HG03064 (cell line): ENCODE measurements at regions not wholly inside any gene's neighbourhood (a gene's known extent, or its start where the extent isn't known, plus 50 kb on each side); places are given as distances from the start of the nearest gene placed in this dataset.

ENCODE experiments used
- ATAC-seq: cut with Tn5 transposase; IDR thresholded peaks from one replicate; pipeline ENCODE4 v1.9.1; 2021; ENCODE audit warnings: low read depth; ENCODE audit not compliant: unreplicated experiment

DNA sequence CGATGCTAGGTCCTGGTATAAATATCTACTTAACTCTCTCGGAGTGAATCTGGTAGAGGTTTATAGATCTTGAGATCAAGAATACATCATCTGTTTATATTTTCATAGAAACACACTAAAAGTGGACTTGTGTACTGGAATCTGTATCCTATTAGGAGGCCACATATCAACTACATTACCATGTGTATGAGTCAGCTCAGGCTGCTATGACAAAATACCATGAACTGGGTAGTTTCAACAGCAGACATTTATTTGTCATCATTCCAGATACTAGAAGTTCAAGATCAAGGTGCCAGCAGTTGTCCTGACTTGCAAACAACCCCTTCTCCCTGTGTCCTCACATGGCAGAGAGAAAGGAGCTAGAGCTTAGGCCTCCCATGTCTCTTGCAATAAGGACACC, 113.9 kb upstream of the PFKP start:
- no peak for ATAC-seq

DNA sequence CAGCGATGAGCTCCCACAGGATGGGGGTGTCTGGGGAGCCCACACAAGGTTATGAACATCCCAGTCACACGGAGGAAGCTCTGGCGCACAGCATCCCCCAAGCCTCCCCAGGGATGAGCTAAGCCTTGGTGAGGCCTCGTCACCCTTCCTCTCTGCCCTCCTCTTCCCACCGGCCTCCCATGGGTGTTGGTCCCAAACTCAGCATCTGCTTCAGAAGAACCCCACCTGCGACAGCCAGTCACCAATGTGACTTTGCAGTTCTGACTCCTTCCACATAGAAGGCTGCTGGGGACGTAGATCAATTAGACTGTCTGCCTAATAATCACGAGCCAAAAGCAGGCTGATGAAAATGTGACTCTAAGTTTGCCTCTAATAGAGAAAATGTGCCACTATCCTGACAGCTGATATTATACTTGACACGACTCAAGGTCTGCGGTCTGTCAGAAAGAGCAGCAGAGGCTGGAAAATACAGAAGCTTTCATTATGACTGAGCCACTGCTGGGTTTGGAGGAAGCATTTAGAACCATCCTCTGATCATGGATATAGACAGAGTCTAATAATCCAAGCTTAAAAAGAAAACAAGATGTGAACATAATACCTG, 116.0 kb upstream of the PFKP start:
- no peak for ATAC-seq

DNA sequence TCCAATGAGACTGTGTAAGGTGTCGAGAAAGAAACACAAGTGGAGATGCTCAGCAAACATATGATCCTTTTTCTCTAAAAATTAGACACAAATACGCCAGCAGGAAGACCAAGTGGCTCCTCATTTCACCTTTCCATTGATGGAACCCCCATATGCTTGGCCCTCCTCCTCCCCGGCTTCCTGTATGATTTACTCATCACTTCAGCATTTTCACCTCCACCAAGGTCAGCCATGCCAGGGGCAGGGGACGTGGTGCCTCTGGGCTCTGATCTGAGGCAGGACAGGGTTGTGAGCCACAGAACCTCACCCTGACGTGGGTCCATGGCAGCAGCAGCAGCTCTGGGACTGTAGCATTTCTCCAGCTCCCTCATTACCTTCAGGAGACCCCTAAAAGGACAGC, 116.8 kb upstream of the PFKP start:
- no peak for ATAC-seq

DNA sequence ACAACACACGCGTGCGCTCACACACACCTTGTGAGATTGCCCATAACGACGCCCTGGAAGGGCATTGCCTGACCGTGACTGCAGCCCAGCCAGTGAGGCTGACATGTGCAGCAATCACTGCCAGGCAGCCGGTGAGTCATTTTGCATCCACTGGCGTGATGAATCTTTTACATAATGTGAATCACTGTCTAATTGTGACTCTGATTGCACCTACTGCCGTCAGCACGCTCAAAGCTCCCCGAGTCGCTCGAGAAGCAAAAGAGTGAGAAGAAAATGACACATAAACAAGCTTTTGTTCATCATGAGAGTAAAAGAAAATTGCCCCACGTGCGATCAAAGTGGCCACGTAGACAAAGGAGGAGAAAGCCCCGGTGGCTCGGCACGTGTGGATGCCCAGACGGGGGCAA, 117.4 kb upstream of the PFKP start:
- ATAC-seq, result no peak

DNA sequence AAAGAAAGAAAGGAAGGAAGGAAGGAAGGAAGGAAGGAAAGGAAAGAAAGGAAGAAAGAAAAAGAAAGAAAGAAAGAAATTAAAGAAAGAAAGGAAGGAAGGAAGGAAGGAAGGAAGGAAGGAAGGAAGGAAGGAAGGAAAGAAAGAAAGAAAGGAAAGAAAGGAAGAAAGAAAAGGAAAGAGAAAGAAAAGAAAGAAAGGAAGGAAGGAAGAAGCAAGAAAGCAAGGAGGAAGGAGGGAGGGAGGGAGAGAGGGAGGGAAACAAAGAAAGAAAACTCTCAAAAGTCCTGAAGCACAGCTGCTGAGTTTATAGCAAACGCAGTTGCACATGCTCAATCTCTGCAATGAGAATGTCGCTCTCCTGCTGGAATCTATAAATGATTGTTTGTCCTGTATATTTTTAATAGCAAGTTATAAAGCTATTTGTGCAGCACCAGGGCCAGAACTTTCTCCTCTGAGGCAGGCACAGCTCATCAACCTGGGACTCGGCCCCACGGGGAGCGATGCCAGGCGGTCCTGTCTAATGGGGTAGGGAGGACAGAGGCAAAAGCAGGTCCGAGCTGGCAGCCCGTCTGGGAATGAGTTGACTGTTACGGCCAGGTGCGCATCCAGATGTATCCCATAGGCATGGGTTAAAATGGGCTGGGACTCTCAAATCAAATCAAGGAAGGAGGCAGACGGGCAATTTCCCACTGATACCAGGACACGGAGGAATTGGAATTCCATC, 118.0 kb upstream of the PFKP start:
- no peak for ATAC-seq

DNA sequence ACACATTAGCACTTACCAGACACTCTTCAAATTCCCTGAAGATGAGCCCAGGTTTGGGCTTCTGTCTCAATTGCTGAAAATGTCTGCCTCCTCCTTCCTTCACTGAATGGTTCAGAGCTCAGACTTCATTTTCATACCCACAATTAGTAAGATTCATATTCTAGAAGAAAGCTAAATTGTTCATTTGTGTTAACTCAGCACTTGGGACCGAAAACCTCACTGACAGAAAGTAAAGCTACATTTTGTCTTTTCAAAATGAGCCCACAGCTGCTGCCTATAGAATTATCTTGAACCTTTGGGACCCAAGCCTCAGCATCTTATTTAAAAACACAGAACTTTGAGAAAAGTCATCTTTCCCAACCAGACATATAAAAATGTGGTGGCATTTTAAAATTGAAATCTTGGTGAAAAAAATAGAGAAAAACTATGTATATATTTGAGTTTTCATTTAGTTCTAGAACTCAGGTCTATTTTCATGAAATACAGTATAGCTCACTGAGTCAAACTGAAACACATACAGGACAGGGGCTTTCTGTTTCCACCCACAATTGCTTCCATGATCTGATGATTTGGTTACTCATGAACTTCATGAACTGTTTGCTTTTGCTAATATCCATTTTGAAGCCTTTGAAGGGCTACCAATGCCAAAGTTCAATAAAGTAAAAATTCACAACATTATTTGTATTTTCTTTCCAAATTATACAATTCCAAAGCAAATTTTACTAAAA, 119.1 kb upstream of the PFKP start:
- peak; percentile 78 for ATAC-seq

DNA sequence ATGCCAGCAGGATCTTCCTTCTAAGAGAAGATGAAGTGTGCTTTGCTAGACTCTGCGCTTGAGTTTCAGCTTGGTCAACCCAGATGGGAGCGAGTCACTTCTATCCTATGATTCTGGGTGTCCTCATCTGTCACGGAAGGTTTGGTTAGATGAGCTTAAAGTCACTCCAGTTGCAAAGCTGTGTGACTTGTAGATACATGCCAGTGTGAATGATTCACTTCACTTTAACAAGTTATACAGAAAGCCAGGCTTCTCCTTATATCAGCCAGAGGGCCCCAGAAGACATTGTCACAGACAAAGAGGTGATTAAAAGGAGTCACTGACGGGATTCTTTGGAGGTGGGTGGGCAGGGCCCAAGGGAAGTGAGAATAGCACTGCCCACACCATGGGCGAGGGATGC, 122.6 kb upstream of the PFKP start:
- no peak for ATAC-seq

DNA sequence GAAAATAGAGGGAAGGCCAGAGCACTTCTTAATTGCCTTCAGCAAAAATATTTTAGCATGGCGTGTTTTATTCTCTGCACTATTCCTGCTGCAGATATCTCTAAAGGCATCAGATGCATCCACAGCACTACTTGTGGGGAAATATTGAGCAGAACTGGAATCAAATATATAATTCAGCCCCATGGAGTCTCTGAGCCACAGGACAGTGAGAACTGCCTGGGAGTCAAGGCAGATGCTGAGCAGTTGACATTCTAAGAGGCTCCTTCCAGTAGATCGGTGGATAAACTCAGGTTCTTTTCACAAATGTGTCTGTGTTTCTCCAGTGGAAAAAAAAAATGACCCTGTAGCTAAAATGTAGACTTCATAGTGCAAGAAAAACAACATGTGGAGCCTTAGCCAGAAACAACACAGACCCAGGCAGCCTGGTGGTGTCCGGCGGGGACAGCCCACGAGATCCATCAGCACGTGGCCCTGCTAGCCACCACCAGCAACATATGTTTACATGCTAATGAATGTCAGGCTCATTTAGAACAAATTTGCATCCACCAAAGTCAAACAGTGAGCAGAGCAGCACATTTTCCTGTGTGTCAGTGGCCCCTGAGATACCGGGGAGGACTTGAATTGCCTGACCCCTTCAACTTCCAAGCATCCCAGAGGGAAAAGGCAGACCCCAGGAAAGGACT, 123.3 kb upstream of the PFKP start:
- ATAC-seq, result no peak

DNA sequence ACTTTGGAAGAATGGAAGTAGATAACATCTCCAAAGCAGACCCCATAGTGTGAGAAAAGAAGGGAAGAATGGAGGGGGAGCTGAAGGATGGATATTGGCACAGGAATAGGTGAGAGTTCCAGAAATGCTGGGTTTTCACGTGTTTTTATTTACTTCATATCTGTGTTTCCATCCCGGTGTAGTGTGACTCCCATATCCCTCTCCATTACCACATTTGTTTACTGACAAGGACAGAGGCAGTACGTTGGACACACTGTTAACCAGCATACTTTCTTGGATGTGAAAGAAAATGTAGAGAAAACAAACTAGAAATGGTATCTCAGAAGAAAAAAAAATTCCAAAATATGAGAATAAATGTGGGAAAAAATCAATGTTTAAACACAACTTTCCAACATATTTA, 124.4 kb upstream of the PFKP start:
- ATAC-seq, result no peak

DNA sequence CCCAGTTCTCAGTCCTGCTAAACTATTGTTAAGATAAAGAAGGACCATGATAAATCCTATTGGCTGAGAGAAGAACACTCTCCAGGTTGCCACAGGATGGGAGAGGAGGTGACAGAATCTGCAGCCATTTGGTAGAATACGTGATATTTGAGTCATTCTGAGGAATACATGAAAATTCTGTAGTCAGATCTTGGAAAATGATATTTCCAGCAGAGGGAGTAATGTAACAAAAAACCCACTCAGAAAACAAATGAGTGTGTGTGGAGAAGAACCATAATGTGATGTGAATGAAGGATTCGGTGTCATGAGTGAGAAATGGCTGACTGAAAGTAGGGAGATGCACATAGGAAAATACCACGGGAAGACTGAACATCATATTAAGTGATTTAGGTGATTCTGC, 128.5 kb upstream of the PFKP start:
- ATAC-seq, result no peak

DNA sequence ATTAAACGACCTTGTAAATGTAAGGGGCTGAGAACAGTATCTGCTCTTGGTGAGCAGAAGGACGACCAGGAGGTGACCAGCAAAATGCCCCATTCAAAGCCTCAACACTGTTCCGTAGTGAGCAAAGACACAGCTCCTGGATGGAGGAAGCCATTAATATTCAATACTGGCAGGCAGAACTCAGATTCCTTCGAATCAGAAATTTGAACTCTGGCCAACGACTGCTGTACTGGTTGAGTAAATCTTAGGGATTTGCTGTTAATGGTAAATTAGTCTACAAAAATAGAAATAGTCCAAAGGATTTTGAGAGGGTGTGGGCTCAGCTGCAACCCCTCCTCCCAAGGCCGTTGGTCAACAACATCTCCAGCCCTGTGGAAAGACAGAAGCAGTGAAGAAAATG, 130.5 kb upstream of the PFKP start:
- ATAC-seq, result no peak

DNA sequence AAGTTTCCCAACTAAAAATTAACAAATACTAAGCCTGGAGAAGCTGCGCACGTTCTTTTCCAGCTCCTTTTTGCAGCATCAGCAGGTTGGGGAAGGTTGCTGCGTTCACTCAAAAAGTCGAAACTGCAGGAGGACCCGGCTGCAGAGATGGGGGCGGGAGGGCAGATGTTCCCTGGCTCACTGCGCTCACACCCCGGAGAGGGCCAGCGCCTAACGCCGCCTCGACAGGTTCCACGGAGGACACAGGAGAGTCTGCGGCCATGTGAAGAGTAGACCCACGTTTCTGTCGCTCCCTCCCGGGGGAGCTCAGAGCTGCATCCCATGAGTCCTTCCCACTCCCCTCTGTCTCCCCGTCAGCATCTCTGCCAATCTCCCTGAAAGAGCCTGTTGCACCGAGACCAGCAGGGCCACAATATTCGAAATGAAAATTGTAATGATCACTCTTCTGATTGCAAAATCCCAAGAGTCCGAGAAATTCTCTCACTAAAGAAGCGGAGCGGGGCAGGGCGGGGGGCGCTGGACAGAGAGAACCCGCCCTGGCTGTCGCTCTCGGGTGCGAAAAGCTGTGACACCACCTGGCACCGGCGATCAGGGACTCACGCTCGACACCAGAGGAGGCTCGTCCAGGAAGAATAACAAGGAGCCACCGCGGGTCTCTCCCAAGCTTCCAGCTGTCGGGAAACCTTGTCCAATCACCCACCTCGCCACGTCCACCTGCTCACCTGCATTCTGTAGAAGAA, 131.5 kb upstream of the PFKP start:
- no peak for ATAC-seq

DNA sequence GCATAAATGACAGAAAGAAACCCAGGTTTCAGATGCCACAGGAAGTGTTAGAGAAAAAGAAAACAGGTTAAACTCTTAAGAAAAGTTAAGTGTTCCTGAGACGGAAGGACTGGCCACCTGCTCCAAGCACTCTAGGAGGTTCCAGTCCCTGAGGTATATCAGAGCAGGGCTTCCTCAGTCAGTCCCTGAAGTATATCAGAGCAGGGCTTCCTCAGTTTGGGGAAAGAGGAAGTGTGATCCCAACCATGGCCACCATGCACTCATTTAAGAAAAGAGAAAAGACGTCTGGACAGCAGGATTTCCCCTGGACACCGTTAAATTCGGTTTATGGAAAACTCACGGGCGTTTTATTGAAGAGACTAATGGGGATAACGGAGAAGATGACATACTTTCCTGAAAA, 133.4 kb upstream of the PFKP start:
- ATAC-seq, result no peak

DNA sequence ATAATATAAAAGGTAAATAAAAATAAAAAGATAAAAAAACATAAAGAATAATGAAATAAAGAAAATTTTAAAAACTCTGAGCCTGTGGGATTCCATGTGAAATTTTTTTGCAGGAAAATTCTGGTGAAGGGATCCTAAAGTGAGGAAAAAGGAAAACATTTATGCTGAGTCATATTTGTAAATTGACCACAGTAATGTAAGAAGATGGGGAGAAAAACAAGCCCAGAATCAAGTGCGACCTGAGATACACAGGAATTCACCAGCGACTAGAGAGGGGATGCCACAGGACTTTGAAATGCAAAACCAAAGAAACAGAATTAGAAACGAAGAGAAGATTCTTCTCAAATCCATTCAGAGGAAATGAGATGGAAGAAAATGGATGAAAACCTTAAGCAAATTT, 133.8 kb upstream of the PFKP start:
- no peak for ATAC-seq

DNA sequence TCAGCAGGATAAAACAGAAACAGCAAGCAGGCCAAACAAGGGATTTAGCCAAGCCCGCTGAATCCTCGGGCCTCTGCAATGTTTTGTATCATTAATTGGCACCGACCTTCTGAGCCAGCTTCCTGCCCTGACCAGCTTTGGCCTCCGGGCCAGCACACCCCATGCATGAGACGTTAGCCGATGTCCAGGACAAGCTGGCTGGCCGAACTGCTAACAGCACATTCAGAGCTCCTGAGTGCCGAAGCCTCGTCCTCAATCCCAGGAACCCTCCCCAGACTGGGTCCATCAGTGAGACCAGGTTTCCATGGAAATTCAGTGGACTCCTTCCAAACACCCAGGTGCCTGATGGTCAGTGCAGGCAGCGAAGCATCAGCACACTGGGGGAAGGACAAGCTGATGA, 134.3 kb upstream of the PFKP start:
- no peak for ATAC-seq

DNA sequence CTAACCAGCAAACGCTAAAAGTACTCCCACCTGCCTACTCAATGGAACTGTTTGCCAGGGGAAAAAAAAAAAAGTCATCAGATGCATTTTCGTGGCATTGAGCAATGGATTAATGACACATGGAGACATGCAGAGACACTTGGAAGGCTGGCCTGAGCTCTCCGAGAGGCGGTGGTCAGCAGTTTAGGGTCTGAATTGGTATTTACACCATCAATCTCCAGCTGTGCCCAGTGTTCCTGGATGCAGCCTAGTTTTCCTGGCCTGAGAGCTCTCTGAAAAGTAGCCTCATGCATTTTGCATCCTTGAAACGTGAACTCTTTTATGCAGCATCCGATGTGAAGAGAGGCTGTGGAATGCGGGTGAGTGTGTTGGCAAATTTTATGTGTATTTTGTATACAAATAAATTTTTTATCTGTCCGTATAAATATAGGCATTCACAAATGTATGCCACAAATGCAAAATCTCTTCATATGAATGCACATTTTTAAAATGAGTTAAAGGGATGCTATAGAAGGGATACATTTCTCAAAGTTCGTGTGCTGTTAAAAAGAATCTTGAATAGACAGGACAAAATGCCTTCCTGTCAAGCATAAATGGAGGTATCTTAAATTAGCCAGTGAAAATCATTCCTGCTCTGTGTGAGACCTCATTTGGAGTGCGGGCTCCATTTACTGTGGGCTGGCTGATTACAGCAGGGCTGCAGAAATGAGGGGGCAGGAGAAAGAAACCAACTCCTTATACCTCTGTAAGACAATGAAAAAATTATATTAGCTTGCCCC, 137.7 kb upstream of the PFKP start:
- ATAC-seq, result no peak

DNA sequence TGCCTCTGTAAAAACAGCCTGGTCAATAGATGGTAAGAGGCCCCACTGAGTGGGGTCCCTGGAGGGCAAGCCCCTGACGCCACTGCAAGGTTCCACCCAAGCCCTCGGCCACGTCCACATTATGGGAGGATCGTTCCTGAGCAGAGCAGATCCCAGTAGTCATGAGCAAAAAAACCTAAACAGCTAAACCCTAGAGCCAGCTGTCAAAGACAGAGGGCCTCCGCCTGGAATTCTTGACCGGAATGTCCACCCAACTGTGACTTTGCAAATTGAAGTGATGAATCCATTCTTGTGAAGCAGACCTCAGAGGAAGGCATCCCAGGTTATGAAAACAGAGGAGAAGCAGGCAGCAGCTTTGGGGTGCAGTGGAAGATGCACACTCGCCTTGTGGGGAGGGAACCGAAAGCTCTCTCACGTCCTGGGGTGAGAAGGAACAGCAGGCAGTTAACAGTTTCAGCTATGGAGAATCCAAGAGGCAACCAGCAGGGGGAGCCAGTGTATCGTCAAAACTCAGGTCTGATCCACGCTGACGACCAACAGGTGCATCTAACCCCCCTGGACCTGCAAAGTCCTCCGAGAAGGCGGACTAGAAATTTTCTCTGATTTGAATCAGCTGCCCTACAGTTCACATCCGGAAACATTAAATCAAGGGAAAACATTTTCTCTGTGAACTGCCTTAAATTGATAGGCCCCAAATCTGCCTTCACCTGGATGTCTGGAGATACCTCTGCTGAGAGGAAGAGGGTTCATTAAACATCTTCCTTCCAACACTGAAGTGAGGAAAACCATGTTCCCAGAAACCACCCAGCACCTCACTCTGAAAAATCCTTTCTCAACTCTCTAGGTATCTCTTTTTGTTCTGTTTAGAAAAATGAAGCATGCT, 139.1 kb upstream of the PFKP start:
- ATAC-seq, result peak; percentile 93

DNA sequence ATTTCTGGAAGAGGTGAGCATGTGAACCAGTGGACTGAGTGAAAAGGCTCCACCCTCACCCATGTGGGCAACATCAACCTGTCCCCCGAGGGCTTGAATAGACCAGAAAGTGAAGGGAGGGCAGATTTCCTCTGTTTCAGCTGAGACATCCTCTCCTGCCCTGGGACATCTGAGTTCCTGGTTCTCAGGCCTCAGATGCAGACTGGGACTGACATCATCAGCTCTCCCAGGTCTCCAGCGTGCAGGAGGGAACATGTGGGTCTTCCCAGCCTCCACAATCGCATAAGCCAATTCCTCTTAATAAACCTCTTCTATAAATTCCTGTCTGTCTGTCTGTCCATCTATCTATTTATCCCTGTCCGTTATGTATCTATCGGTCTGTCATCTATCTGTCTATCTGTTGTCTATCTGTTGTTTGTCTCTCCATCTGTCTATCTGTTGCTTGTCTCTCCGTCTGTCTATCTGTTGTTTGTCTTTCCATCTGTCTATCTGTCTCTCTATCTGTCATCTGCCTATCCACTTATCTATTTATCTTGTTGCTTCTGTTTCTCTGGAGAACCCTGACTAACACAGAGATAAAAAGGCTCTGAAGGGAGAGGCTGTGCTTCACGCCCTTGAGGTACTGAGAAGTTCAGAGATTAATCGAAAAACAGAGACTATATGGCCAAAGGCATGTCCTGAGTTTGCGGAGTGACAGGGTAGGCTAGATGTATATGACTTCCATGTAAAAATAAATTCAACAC, 140.3 kb upstream of the PFKP start:
- no peak for ATAC-seq
